Erythroblast (primary cell): ENCODE measurements at regions not wholly inside any gene's neighbourhood (a gene's known extent, or its start where the extent isn't known, plus 50 kb on each side); places are given as distances from the start of the nearest gene placed in this dataset.
"Not testable (repeated sequence)": the region's sequence is repeated elsewhere in the genome, so short reads cannot be mapped to it uniquely, and the experiment has no call there.

Experiments used
- DNase-seq, 2 experiments: peaks; one replicate each; lab custom pipeline; 2025; lab: John Stamatoyannopoulos, UW

GRCh38 chr20:64327223-64327549 lies 71.6 kb downstream of the PCMTD2 start:
- DNase-seq, result not testable (repeated sequence)

DNA sequence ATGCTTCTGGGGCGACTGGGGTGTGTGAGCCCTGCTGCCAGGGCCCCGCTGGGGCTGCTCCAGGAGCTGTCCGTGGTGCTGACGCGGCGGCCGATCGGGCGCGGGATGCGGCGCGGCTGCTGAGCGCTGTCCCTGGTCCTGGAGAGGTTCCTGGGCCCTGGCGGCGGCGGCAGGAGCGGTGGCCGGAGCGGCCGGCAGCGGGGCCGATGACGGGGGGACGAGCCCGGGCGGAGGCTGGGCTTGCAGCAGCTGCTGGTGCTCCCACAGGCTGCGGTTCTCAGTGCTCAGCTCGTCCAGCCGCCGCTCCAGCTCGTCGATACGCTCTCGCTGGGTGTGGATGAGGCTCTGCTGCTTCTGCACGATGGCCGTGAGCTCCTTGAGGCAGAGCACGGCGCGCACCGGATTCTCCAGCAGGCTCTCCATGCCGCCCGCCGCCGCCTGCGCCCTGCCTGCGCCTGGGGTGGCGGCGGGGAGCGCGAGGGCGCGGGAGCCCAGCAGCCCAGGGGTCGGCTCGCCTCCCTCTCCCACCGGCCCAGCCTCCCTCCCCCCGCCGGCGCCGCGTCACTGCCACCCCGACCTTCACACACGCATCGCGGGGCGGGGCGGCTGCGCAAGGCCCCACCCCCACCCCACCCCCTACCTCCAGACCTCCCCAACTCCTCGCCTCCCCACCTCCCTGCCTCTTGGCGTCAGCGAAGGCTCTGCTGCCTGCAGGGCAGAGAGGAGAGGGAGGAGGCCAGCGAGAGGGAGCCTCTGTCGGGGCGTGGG lies 72.2 kb downstream of the PCMTD2 start:
- peak; percentile 23 to 39 for DNase-seq

DNA sequence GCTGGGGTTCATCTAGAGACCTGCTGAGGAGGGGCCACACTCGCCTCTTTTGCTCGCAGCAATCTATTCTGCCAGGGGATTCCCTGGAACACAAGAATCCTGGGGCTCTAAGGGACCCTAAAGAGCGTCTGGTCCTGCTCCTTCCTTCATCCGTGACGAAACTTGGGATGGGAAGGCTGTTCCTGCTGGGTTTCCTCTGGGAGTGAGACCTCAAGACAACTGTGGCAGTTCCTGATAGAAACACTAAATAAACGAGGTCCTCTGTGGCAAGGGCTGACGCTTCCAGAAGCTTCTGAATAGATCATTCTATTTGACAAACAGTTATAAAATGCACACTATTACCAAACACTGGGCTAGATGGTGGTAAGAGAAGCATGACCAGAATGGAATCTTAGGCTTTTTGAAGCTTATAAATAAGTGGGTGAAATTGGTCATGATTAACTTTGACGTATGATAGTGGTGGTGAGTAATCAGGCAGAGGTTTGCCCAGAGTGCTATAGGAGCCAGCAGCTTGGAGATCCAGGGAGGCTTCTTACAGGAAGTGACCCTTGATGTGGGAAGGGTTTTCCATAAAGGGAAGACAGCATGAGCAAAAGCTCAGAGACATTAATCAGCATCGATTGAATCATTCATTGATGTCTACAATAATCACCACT lies 73.2 kb downstream of the PCMTD2 start:
- not testable (repeated sequence) for DNase-seq

DNA sequence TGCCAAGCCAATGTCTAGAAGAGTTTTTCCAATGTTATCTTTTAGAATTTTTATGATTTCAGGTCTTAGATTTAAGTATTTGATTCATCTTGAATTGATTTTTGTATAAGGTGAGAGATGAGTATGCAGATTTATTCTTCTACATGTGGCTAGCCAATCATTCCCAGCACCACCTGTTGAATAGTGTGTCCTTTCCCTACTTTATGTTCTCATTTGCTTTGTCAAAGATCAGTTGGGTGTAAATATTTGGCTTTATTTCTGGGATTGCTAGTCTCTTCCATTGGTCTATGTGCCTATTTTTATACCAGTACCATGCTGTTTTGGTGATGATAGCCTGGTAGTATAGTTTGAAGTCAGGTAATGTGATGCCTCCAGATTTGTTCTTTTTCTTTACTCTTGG lies 77.1 kb downstream of the PCMTD2 start:
- not testable (repeated sequence) for DNase-seq
